ENCODE measurements at regions not wholly inside any gene's neighbourhood (a gene's known extent, or its start where the extent isn't known, plus 50 kb on each side); places are given as distances from the start of the nearest gene placed in this dataset.

- TF ChIP-seq CTCF (IDR thresholded peaks at IDR 0.05) (no peak), POLR2AphosphoS5 (IDR thresholded peaks at IDR 0.05; ENCODE audit: insufficient read depth in 1 of 2, low read depth in 1 of 2) (no peak)
Observed at GRCh38 chr2:198327526-198327925, 523.1 kb downstream of the PLCL1 start.
